Prostate gland (tissue), 2 donors: ENCODE measurements at regions not wholly inside any gene's neighbourhood (a gene's known extent, or its start where the extent isn't known, plus 50 kb on each side); places are given as distances from the start of the nearest gene placed in this dataset.

Source experiments
- CTCF ChIP-seq, 4 experiments: fragments of 200-600 bp in 2 of 4; fragments of 450-650 bp in 2 of 4; sonication (generic) in 2 of 4; IDR thresholded peaks; 1 replicate in 3 of 4; 2 replicates in 1 of 4; pipeline ENCODE4 v1.5.1; 2016 to 2019; ENCODE audit warnings: antibody characterized with exemption in 4 of 4, mild to moderate bottlenecking in 2 of 4, moderate library complexity in 2 of 4
- POLR2AphosphoS5 ChIP-seq: sonication (generic); formaldehyde crosslinking; IDR thresholded peaks from one replicate; pipeline ENCODE4 v1.6.1; 2017; ENCODE audit warnings: antibody characterized with exemption

- TF ChIP-seq CTCF (IDR thresholded peaks at IDR 0.05) (no peak), POLR2AphosphoS5 (no peak)
Measured at GRCh38 chr4:140220058-140220457, 66.1 kb upstream of the MAML3 start.
